Chondrocyte (in vitro differentiated cells): ENCODE measurements at regions not wholly inside any gene's neighbourhood (a gene's known extent, or its start where the extent isn't known, plus 50 kb on each side); places are given as distances from the start of the nearest gene placed in this dataset.

Source experiments
- DNase-seq: peaks from one replicate; pipeline ENCODE4 v3.0.0; 2021; ENCODE audit warnings: mixed read lengths, low spot score
- H3K27ac Mint-ChIP-seq: one replicate; pipeline ENCODE4 v1.8.0; 2021; ENCODE audit warnings: mild to moderate bottlenecking, moderate library complexity, mixed read lengths; ENCODE audit not compliant: unreplicated experiment
- H3K27me3 Mint-ChIP-seq: 2 replicates; pipeline ENCODE4 v1.8.0; 2021; ENCODE audit warnings: low read depth, mixed read lengths
- H3K36me3 Mint-ChIP-seq: 2 replicates; pipeline ENCODE4 v1.8.0; 2021; ENCODE audit warnings: low read depth, mixed read lengths
- H3K4me1 Mint-ChIP-seq: 2 replicates; pipeline ENCODE4 v1.8.0; 2021; ENCODE audit warnings: low read depth, mild to moderate bottlenecking, mixed read lengths
- H3K4me3 Mint-ChIP-seq: one replicate; pipeline ENCODE4 v1.8.0; 2021; ENCODE audit warnings: mild to moderate bottlenecking, moderate library complexity, mixed read lengths; ENCODE audit not compliant: unreplicated experiment
- H3K9me3 Mint-ChIP-seq: 2 replicates; pipeline ENCODE4 v1.8.0; 2021; ENCODE audit warnings: low read depth, mixed read lengths
- TF ChIP-seq, protein P1 (sequence below): fragments of 200-600 bp; sonication (generic); IDR thresholded peaks from 2 replicates; pipeline ENCODE4 v1.5.0; 2021; ENCODE audit warnings: antibody characterized with exemption, mild to moderate bottlenecking, moderate library complexity

GRCh38 chr5:22916393-22916792 is 63.2 kb upstream of the CDH12 start:
- TF ChIP-seq, protein P1, sequence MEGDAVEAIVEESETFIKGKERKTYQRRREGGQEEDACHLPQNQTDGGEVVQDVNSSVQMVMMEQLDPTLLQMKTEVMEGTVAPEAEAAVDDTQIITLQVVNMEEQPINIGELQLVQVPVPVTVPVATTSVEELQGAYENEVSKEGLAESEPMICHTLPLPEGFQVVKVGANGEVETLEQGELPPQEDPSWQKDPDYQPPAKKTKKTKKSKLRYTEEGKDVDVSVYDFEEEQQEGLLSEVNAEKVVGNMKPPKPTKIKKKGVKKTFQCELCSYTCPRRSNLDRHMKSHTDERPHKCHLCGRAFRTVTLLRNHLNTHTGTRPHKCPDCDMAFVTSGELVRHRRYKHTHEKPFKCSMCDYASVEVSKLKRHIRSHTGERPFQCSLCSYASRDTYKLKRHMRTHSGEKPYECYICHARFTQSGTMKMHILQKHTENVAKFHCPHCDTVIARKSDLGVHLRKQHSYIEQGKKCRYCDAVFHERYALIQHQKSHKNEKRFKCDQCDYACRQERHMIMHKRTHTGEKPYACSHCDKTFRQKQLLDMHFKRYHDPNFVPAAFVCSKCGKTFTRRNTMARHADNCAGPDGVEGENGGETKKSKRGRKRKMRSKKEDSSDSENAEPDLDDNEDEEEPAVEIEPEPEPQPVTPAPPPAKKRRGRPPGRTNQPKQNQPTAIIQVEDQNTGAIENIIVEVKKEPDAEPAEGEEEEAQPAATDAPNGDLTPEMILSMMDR: no peak
- Mint-ChIP-seq H3K4me3 (no peak overlapping the region), H3K27ac (no peak overlapping the region), H3K36me3 (no peaks in the 10 kb centered on the region), H3K9me3 (peaks cover 3% of the 10 kb centered on the region), H3K4me1 (peaks cover 4% of the 10 kb centered on the region), H3K27me3 (no peaks in the 10 kb centered on the region)
- DNase-seq: no peak

- DNase-seq: no peak
- Mint-ChIP-seq H3K36me3 (no peaks in the 10 kb centered on the region), H3K9me3 (no peaks in the 10 kb centered on the region), H3K4me3 (no peak overlapping the region), H3K27me3 (peaks cover 2% of the 10 kb centered on the region), H3K4me1 (peaks cover 4% of the 10 kb centered on the region), H3K27ac (no peak overlapping the region)
- TF ChIP-seq, protein P1: no peak
These were observed 57.9 kb upstream of the CDH12 start for GRCh38 chr5:22911019-22911418.

- Mint-ChIP-seq H3K27ac (no peak overlapping the region), H3K4me1 (peaks cover 4% of the 10 kb centered on the region), H3K4me3 (no peak overlapping the region), H3K36me3 (no peaks in the 10 kb centered on the region), H3K27me3 (peaks cover 2% of the 10 kb centered on the region), H3K9me3 (no peaks in the 10 kb centered on the region)
- TF ChIP-seq, protein P1: no peak
- no peak for DNase-seq
These were observed 57.4 kb upstream of the CDH12 start for GRCh38 chr5:22910523-22910922.

GRCh38 chr5:22908586-22908985 is 55.4 kb upstream of the CDH12 start:
- no peaks in the 10 kb centered on the region for H3K36me3 Mint-ChIP-seq
- H3K4me1 Mint-ChIP-seq: peaks cover 4% of the 10 kb centered on the region
- H3K27me3 Mint-ChIP-seq: peaks cover 4% of the 10 kb centered on the region
- no peaks in the 10 kb centered on the region for H3K9me3 Mint-ChIP-seq
- DNase-seq: no peak
- TF ChIP-seq, protein P1: no peak
- H3K27ac Mint-ChIP-seq: no peak overlapping the region
- H3K4me3 Mint-ChIP-seq: no peak overlapping the region

DNA sequence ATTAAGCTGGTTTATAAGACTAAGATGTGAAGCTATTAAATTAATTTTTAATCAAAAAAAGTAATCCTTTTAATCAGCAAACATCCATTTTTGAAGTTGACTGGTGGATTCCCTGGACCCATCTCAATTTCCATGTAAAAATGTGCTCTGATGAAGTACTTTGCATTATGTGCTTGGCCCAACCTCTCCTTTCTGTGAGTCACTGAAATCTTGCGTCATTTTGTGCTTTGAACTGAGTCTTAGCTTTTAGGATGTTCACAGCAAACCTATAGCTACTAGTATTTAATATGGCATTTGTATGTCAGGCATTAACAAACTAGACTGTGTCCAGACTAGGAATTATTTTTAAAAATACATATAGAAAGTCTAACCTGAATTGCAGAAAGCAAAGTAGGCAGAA is 55.0 kb upstream of the CDH12 start:
- Mint-ChIP-seq H3K27me3 (peaks cover 4% of the 10 kb centered on the region), H3K4me3 (no peak overlapping the region), H3K36me3 (no peaks in the 10 kb centered on the region), H3K27ac (no peak overlapping the region), H3K9me3 (no peaks in the 10 kb centered on the region), H3K4me1 (peaks cover 4% of the 10 kb centered on the region)
- TF ChIP-seq, protein P1: no peak
- no peak for DNase-seq
